Stimulated activated CD4-positive, alpha-beta T cell treated with anti-CD3 and anti-CD28 coated beads, Interleukin-15, amount 100 ng/mL, for 48 hours (primary cell): ENCODE measurements at regions not wholly inside any gene's neighbourhood (a gene's known extent, or its start where the extent isn't known, plus 50 kb on each side); places are given as distances from the start of the nearest gene placed in this dataset.
A peak's percentile ranks its signal among the peaks of the same experiment; 100 is the strongest.

ENCODE experiments used
- DNase-seq, 2 donors: peaks; one replicate each; pipeline ENCODE4 v3.0.0-alpha.2; 2020; ENCODE audit warnings: low read depth in 2 of 2

DNA sequence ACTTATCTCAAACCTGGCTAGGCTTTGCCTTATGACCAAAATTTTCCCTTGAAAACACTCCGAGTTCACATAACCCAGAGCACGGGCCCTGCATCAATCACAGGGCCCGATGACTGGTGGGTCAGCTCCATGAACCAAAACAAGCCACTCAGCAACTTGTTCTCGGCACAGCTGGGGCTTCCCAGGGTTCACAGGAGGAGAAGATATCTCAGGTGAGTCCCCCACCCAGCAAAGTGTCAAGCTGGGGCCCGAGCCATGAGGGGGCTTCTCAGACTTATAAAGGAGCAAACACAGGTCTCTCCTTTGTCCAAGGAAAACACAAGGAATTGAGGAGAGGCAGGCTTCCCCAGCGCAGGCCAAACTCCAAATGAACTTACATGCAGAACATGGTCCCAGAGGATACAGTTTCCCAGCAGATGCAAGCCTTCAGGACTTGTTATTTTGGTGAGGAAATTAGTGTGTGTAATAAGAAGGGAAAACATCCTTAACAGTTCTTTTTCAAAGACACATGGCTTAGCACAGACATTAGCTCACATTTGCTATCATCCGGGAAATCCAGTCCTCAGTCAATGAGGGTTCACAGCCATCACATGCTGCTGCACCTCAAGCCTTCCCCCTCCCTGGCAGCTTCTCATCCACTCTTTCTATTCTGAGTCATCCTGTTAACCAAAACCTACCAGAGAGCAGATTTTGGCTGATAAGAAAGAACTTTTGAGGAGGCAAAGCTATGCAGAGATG is 98.1 kb upstream of the NFIA start:
- no peak for DNase-seq

DNA sequence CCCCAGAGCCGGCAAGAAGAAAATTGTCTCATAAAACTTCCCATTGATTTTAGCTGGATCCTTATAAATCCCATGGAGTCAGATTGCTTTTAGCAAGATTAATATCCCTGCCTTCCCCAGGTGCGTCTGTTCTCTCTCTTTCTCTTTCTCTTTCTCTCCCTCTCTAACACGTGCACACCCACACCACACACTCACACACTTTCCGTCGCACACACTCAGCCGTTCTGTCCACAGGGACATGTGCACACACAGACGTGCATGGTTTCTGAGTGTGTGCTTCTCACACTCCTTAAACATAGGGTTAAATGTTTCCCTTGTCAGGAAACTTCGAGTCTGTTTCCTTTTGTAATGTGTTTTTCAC is 98.7 kb upstream of the NFIA start:
- DNase-seq: no peak

DNA sequence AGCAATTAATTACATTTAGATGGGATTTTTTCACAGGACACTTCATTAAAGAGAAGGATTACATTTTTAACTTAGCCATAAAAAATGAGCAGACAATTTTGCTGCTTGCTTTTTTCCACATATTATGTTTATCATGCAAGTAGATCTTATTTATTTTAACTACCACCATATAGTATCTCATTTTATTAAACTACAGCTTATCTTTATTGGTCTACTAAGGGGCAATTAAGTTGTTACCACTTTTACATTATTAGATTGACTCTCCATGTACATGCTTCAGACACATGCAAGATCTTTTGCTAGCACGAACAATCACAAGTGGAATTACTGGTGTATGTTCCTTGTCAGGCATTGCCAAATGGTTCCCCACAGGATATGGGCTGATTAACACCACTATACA is 99.8 kb upstream of the NFIA start:
- DNase-seq: no peak

DNA sequence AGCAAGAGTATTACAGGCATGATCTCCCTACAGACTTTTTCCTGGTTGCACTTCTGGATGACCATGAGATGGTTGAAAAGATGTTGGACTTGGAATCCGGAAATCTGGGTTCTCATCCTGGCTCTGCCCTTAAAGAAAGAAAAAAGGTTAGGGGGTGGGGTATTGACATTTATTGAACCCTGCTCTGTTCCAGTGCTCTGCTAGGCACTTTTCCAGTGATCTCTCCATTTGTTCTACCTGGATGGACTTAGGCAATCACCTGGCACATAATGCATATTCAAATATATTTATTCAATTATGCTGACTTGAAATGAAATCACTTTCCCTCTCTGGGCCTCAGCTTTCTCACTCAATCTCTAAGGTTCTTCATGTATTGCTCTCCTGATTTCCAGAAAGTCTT is 101.0 kb upstream of the NFIA start:
- DNase-seq: no peak

DNA sequence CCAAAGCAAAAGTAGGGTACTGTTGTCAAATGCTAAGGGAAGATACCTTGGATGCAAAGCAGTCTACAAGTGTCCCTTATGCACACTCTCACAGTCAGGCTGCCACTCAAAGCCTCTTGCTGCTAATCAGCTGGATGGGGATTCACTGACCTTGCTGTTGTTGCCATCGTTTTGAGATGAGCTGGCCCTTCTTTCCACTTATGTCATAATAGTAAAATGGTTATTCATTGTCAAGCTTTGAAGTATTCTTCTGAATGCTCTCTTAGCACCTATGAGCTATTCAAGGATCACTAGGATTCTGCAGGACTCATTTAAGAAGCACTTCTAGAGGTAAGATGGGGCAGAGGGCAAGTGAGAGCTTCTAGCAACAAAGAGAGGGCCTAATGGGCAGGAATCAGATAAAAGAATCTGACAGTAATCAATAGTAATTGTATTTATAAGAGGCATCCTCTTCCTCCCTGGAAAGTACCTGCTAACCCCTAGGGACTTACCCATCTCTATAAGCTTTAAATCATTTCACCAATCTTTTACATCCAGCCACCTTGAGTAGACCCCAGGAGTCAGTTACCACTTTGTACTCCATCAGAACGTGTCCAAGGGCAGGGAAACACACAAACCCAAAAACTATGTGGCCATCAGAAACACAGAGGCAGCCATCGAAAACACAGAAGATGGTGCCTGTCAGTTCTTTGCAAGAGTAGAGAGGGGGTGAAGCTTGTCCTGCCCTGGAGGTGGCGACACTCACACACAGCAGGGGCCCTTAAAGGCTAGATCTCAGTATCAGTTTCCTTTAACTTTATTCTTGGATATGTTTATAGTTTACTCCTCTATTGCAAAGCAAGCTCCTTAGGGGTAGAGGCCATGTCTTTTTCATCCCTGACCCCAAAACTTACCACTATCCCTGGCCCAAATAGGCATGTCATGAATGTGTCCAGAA is 103.7 kb upstream of the NFIA start:
- peak in 1 of 2 donors; percentile 20 for DNase-seq

DNA sequence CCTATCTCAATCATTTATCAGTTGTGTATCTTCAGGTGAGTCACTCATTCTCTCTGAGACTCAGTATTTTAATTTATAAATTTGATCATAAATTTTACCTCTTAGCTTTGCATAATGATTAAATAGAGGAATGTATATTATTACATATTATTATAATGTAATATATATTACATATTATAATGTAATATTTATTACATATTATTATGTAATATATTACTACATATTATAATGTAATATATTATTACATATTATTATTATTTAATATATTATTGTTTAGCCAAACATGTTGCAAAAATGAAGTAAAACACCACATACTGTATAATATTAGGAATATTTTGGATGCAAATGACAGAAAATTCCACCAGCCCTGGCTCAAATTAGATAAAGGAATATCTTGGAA is 104.7 kb upstream of the NFIA start:
- DNase-seq: no peak

DNA sequence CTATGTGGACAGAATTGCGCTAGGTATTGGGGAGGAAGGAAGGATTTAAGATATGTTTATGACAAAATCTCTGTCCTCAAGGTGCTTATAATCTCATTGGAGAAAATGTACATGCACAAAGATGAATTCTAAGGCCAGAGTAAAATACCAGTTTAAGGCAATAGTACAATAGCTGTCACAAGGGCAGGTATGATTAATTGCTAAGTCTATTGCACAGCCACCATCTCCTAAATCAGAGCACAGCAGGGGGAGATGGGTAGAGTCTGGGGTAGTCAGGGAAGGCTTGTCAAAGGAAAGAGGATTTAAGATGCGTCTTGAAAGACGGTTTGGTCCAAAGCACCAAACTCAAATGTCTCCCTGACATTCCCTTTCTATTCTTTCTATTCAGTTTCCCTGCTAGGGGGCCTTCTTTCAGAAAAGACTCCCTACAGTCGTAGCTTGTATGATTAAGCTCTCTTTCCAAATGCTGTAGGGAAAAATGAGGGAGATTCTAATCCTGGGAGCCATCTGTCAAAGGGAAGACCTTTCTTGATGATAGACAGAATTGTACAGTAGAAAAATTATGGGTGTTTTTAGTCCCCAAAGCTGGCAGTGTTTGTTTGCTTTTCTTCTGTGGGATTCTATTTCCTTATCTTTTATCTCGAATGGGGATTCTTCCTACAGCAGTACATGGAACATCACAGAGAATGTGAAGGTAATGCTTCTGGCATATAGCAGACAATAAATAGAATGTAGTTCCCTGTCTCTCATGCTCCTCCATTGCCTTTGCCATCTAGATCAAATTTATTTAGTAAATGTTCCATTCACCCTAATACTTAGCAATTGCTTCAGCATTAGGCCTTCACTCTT is 107.6 kb upstream of the NFIA start:
- DNase-seq: no peak

DNA sequence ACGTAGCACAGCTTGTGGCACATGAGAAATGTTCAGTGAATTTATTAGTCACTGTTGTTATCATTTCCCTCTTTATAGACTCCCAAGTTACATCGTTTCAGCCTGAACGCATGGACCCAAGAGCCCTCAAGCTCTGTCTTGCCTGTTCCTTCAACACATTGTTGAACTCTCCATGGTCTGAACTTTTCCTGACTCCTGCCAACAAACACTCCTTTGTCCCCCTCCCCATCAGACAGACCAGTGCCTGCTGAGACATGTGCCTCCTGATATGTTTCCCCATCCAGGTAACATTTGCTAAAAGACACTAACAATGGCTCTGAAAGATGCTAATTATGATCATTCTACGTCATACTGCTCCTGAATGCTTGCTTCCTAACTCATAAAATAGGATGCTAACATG is 108.7 kb upstream of the NFIA start:
- DNase-seq: no peak

DNA sequence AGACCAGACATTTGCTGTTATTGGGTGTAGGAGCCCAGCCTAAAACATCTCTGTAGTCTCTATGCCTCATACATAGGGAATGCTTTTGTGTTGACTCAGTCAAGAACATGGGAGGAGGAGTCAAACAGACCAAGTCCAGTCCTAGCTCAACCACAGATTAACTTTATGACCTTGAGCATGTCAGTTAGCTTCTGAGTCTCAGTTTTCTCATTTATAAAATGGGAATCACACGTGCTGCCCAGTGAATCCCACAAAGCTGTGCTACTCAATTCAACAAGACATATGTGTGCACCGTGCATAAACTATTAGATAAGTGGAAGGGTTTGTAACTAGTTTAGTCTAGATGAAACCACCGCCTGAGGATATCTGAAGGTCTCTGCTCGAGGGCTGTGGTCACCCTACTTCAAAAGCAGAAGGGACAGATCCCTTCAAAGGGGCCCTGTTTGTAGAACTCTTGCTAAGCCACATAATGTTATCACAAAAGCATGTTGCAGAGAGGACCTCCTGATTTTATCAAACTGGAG is 109.5 kb upstream of the NFIA start:
- no peak for DNase-seq

DNA sequence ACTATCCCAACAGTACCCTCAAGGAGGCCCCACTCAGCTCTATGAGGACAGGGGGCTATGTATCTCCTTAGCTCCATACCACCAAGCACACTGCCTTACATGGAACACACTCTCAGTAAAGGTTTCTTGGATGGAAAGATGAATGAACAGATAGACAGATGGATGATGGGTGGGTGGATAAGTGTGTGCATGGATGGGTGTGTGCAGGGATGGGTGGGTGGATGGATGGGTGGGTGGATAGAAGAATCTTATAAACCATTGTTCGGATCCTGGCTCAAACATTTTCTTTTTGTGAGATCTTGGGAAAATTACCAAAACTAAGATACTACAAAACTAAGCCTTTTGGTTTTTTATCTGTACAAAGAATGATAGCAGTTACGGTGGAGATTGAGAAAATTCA is 111.0 kb upstream of the NFIA start:
- no peak for DNase-seq

DNA sequence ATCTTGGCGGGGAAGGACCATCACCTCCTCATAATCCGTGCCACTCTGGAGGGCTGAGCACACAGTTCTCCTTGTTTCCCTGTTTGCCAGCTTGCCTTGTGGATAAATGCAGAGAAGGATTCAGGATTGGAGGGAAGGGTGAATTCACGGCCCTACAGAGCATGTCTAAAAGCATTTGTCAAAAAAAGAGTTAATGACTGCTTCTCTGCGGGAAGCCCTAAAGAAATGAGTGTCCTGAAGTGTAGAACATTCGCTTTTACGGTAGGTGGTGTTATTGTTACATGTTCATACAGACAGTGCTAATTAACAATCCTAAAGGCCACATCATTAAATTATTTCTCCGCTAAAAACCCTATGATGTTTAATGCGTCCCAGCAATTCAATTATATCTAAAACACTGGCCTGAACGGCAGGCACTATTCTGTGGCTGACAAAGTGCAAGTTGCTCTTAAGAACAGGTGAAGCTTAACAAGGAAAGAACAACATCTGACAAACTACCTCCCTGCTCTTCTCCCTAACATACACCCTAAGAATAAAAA is 112.3 kb upstream of the NFIA start:
- no peak for DNase-seq

DNA sequence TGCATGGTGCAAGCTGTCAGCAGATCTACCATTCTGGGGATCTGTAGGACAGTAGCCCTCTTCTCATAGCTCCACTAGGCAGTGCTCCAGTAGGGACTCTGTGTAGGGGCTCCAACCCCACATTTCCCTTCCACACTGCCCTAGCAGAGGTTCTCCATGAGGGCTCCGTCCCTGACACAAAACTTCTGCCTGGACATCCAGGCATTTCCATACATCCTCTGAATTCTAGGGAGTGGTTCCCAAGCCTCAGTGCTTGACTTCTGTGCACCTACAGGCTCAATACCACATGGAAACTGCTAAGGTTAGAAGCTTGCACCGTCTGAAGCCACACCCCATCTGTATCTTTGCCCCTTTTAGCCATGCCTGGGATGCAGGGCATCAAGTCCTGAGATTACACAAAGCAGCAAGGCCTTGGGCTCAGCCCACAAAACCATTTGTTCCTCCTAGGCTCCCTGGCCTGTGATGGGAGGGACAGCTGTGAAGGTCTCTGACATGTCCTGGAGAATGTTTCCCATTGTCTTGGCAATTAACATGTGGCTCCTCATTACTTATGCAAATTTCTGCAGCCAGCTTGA is 117.0 kb upstream of the NFIA start:
- no peak for DNase-seq

DNA sequence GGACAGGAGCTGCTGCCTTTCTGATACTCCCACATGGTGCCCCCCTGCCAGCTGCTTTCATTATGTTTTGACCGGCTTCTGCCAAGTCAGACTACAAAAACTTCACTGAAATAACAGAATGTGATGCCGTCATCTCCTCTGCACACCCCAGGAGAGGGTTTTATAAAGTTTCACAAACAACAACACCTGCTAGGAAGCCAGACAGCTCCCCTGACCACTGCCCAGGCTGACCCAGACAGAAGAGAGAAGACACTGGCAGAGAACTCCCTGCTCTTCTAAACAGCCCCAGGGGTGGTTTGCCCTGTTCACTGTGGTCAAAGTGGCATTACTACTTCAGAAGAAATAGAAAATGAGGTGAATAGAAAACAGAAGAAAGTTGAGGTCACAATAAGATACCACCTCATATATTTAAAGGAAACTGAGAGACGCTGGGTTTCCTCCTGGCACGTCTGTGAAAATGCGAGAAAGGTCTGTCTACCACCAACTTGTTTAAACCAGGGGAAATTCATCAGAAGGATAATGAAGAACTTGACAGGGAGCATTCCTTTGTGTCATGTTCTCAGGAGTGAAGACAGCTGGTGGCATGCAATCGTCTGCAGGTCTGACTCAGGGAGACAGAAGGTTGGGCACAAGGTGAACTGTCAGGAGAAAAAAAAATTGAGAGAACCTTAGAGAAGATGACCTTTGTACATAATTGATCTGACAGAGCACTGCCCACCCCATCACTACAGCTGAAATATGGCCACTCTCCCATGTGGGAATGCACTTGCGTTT is 119.0 kb upstream of the NFIA start:
- no peak for DNase-seq

DNA sequence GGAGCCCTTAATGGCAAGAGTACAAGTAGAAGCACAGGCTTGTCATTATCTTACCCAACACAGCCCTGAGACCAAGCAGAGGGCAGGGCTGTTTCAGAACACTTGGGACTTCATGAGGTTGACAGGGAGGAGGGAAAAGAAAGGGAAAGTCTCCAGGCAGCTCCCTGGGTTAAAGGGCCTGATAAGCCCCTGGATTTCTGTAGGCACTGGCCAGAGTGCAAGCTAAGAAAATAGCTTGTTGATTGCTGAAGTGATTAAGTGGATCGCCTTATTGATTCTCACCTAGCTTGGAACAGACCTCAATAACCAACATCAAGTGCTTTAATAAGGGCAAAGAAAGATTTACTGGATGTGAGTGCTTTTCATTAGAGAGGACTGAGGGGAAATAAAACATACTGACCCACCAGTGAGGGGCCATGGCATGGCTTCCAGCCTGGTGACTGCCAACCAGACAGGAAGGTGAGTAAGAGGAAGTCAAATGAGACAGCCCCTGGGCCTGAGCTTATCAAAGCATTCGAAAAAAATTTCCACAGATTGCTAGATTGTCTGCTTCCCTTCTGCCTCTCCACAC is 121.4 kb upstream of the NFIA start:
- DNase-seq: no peak

DNA sequence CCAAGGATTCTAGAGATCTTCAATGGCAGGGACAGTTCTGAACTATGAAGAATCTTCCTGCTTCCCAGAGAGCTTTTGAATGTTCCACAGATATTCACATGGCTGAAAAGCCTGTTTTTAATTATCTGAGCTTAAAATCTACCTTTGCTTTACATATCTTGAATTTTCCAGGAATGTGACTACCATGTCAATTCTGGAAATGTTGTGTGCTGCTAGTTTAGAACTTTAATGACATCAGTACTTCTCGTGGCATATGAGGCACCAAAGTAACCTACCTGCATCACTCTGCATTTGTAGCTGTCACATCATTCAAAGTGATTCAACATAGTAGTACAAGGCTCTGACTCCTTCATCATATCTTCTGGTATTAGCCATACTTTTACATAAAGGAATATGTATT is 122.7 kb upstream of the NFIA start:
- DNase-seq: no peak

DNA sequence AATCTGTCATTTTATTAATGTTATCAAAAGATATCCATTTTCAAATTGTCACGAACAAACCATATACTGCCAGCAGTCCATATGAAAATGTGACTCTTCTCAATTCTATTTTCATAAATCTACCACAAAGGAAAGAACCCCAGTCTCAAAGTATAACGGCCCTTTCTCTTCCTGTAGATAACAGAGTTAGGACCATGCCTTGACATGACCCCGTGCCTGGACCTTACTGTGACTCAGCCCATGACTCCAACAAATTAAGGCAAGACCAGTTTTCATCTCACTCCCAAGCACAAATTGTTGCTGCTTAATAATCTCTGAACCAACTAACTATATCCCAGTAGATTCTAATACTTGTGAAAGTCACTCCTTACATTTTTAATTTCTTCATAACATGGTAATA is 124.4 kb upstream of the NFIA start:
- no peak for DNase-seq

DNA sequence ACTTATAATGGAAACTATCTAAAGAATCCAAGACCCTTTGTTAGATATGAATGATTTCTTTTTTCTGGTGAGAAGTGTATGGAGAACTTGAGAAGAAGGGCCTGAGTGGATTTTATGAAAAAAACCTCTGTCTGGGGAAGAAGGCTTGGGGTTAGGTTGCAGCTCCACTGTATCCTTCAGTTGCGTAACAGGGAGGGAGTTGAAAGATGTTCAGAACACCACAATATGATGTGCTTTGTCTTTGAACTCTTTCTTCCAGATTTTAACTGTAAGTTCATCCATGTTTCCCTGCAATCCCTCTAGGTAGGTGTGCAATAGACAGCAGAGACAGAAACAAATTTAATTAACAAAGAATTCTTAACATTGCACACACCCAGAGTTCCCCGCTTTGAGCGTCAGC is 125.8 kb upstream of the NFIA start:
- no peak for DNase-seq

DNA sequence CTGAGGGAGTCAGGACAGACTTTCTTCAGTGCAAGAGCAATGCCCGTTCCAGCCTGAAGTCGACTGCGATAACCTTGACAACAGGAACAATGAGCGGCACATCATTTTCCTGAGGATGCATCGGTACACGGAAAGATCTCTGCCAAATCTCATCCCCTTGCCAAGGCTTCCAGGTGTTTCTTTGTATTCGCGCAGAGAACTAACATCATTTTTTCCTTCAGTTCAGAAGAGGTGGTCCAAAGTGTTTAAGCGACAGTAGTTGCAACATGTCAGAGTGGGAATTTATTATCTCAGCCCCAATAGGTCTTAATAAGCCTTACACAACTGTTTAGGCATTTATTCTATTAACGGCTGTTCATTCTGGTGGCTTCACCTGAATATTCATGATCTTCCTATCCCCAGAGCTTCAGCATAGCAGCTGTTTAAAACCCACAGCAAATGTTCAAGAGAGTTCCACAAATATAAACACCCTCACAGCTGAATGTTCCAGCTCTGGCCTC is 129.7 kb upstream of the NFIA start:
- no peak for DNase-seq

DNA sequence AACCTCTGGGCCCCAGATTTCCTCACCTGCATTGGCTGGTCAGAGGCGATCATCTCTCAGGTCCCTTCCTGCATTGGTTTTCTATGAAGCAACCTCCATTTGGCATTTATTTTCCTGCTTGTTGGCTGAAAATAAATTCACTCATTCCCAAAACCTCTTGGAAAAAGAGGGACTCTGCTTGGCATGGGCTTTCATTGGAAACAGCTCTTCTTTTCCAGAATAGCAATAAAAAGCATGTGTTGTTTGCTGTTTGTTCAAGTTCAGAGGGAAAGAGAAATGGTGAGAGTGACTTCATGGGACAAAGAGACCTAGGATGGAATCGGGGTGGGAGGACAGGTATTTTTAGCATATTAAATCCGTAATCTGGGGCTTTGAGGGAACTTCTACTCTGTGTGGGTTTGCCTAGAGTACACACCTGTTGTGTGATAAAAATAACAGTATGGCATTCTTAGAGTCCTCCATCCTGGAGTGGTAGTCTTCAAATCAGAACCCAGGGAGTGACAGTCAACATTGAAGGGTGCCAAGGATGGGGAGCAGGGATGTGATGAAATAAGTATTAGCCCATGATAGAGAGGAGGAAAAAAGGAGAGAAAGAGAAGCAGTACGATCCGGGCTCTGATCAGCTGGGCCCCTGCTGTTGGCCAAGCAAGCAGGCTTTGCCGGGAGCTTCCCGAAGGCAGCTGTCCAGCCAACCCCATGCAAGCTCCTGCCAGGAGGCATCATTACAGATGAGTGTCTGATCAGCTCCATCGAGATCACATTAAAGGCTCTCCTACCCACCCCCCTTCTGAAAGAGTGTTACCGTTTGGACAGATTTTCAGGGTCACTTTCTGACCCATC is 131.9 kb upstream of the NFIA start:
- no peak for DNase-seq
